CD4-positive, CD25-positive, alpha-beta regulatory T cell (primary cell): ENCODE measurements at regions not wholly inside any gene's neighbourhood (a gene's known extent, or its start where the extent isn't known, plus 50 kb on each side); places are given as distances from the start of the nearest gene placed in this dataset.

Experiments
- ATAC-seq, 2 donors: fragments of 150-1000 bp; cut with Tn5 transposase; one replicate each; pipeline ENCODE4 v1.10.0; 2021; ENCODE audit warnings: low read depth in 2 of 2, moderate number of reproducible peaks in 2 of 2, moderate library complexity in 1 of 2
- DNase-seq, 3 donors: peaks; one replicate each; pipeline versions ENCODE4 v3.0.0 to v3.0.0-alpha.2; 2012 to 2022; ENCODE audit warnings: mixed read lengths in 1 of 3
- H3K27ac ChIP-seq: one replicate; pipeline ENCODE4 v1.7.0; 2013; ENCODE audit warnings: mild to moderate bottlenecking, low read length; ENCODE audit not compliant: insufficient read depth, poor library complexity, severe bottlenecking
- H3K27me3 ChIP-seq: one replicate; pipeline ENCODE4 v1.7.0; 2013; ENCODE audit warnings: low read length; ENCODE audit not compliant: control insufficient read depth, insufficient read depth
- H3K36me3 ChIP-seq: one replicate; pipeline ENCODE4 v1.7.0; 2013; ENCODE audit warnings: mild to moderate bottlenecking, low read length, moderate library complexity; ENCODE audit not compliant: control insufficient read depth, insufficient read depth
- H3K4me1 ChIP-seq: 2 replicates; pipeline ENCODE4 v1.7.0; 2013; ENCODE audit warnings: mild to moderate bottlenecking, low read length; ENCODE audit not compliant: insufficient read depth, control insufficient read depth, poor library complexity, severe bottlenecking
- H3K4me3 ChIP-seq: one replicate; pipeline ENCODE4 v1.7.0; 2013; ENCODE audit warnings: low read depth, mild to moderate bottlenecking, low read length, moderate library complexity
- H3K9me3 ChIP-seq, 2 experiments: 1 replicate in 1 of 2; 2 replicates in 1 of 2; pipeline ENCODE4 v1.7.0; 2013; ENCODE audit warnings: low read length in 2 of 2, mild to moderate bottlenecking in 1 of 2, moderate library complexity in 1 of 2; ENCODE audit not compliant: control insufficient read depth in 2 of 2
- H3K27ac Mint-ChIP-seq, 3 donors: one replicate each; pipeline ENCODE4 v1.8.0; 2020 to 2022; ENCODE audit warnings: mild to moderate bottlenecking in 3 of 3, mixed read lengths in 3 of 3, moderate library complexity in 2 of 3
- H3K27me3 Mint-ChIP-seq: one replicate; pipeline ENCODE4 v1.8.0; 2022; ENCODE audit warnings: mild to moderate bottlenecking, mixed read lengths
- H3K36me3 Mint-ChIP-seq: one replicate; pipeline ENCODE4 v1.8.0; 2020; ENCODE audit warnings: mixed read lengths
- H3K4me1 Mint-ChIP-seq, 4 donors: one replicate each; pipeline ENCODE4 v1.8.0; 2020 to 2022; ENCODE audit warnings: mixed read lengths in 4 of 4, mild to moderate bottlenecking in 1 of 4
- H3K4me3 Mint-ChIP-seq, 4 donors: one replicate each; pipeline ENCODE4 v1.8.0; 2020 to 2022; ENCODE audit warnings: mild to moderate bottlenecking in 4 of 4, mixed read lengths in 4 of 4, moderate library complexity in 3 of 4
- H3K9me3 Mint-ChIP-seq, 7 donors: one replicate each; pipeline ENCODE4 v1.8.0; 2020 to 2022; ENCODE audit warnings: mixed read lengths in 7 of 7, mild to moderate bottlenecking in 3 of 7, moderate library complexity in 2 of 7

GRCh38 chr9:115717711-115718173 is 435.8 kb upstream of the PAPPA start:
- Mint-ChIP-seq H3K36me3 (no peaks in the 10 kb centered on the region), H3K4me3 (no peak overlapping the region), H3K27ac (no peak overlapping the region), H3K9me3 (peaks cover 0 to 13% (median 0%) of the 10 kb centered on the region in 7 donors), H3K4me1 (no peaks in the 10 kb centered on the region), H3K27me3 (no peaks in the 10 kb centered on the region)
- ATAC-seq (no peak), DNase-seq (no peak)
- Histone ChIP-seq H3K27me3 (no peaks in the 10 kb centered on the region), H3K9me3 (no peaks in the 10 kb centered on the region), H3K36me3 (no peaks in the 10 kb centered on the region), H3K27ac (no peak overlapping the region), H3K4me1 (no peaks in the 10 kb centered on the region), H3K4me3 (no peak overlapping the region)

- Histone ChIP-seq H3K27me3 (no peaks in the 10 kb centered on the region), H3K9me3 (no peaks in the 10 kb centered on the region), H3K36me3 (no peaks in the 10 kb centered on the region), H3K27ac (no peak overlapping the region), H3K4me1 (no peaks in the 10 kb centered on the region), H3K4me3 (no peak overlapping the region)
- Mint-ChIP-seq H3K4me1 (no peaks in the 10 kb centered on the region), H3K27ac (no peak overlapping the region), H3K4me3 (no peak overlapping the region), H3K9me3 (peaks cover 0 to 34% (median 4%) of the 10 kb centered on the region in 7 donors), H3K27me3 (no peaks in the 10 kb centered on the region), H3K36me3 (no peaks in the 10 kb centered on the region)
- DNase-seq (no peak), ATAC-seq (no peak)
Observed at GRCh38 chr9:115730396-115730795, 423.2 kb upstream of the PAPPA start.

- Mint-ChIP-seq H3K27ac (no peak overlapping the region), H3K4me3 (no peak overlapping the region), H3K4me1 (no peaks in the 10 kb centered on the region), H3K9me3 (peaks cover 0 to 33% (median 4%) of the 10 kb centered on the region in 7 donors), H3K27me3 (no peaks in the 10 kb centered on the region), H3K36me3 (no peaks in the 10 kb centered on the region)
- H3K4me1 ChIP-seq, result no peaks in the 10 kb centered on the region
- no peak for DNase-seq
- H3K9me3 ChIP-seq, result no peaks in the 10 kb centered on the region
- no peak overlapping the region for H3K4me3 ChIP-seq
- ATAC-seq, result no peak
- no peaks in the 10 kb centered on the region for H3K27me3 ChIP-seq
- no peaks in the 10 kb centered on the region for H3K36me3 ChIP-seq
- H3K27ac ChIP-seq, result no peak overlapping the region
Observed at GRCh38 chr9:115730845-115731244, 422.7 kb upstream of the PAPPA start.

- Mint-ChIP-seq H3K9me3 (peaks cover 0 to 7% (median 2%) of the 10 kb centered on the region in 7 donors), H3K4me3 (no peak overlapping the region), H3K27ac (no peak overlapping the region), H3K4me1 (no peaks in the 10 kb centered on the region), H3K36me3 (no peaks in the 10 kb centered on the region), H3K27me3 (no peaks in the 10 kb centered on the region)
- no peaks in the 10 kb centered on the region for H3K4me1 ChIP-seq
- no peak overlapping the region for H3K27ac ChIP-seq
- no peaks in the 10 kb centered on the region for H3K36me3 ChIP-seq
- H3K4me3 ChIP-seq, result no peak overlapping the region
- H3K27me3 ChIP-seq, result no peaks in the 10 kb centered on the region
- ATAC-seq (no peak), DNase-seq (no peak)
- H3K9me3 ChIP-seq, result no peaks in the 10 kb centered on the region
Observed at GRCh38 chr9:115733318-115734110, 420.1 kb upstream of the PAPPA start.

GRCh38 chr9:115739096-115739875 is 414.3 kb upstream of the PAPPA start:
- Mint-ChIP-seq H3K4me3 (no peak overlapping the region), H3K27me3 (no peaks in the 10 kb centered on the region), H3K4me1 (no peaks in the 10 kb centered on the region), H3K9me3 (peaks cover 0 to 3% (median 0%) of the 10 kb centered on the region in 7 donors), H3K27ac (no peak overlapping the region), H3K36me3 (no peaks in the 10 kb centered on the region)
- Histone ChIP-seq H3K9me3 (no peaks in the 10 kb centered on the region), H3K4me3 (no peak overlapping the region), H3K27ac (no peak overlapping the region), H3K27me3 (no peaks in the 10 kb centered on the region), H3K36me3 (no peaks in the 10 kb centered on the region), H3K4me1 (no peaks in the 10 kb centered on the region)
- ATAC-seq (no peak), DNase-seq (no peak)

GRCh38 chr9:115740986-115741385 is 412.6 kb upstream of the PAPPA start:
- no peak for DNase-seq
- Histone ChIP-seq H3K27ac (no peak overlapping the region), H3K4me1 (no peaks in the 10 kb centered on the region), H3K36me3 (no peaks in the 10 kb centered on the region), H3K27me3 (no peaks in the 10 kb centered on the region), H3K4me3 (no peak overlapping the region), H3K9me3 (no peaks in the 10 kb centered on the region)
- Mint-ChIP-seq H3K4me1 (no peaks in the 10 kb centered on the region), H3K4me3 (no peak overlapping the region), H3K27me3 (no peaks in the 10 kb centered on the region), H3K36me3 (no peaks in the 10 kb centered on the region), H3K27ac (no peak overlapping the region), H3K9me3 (peaks cover 0 to 2% (median 0%) of the 10 kb centered on the region in 7 donors)
- no peak for ATAC-seq

GRCh38 chr9:115743709-115744605 is 409.6 kb upstream of the PAPPA start:
- no peak overlapping the region for H3K4me3 ChIP-seq
- ATAC-seq (no peak), DNase-seq (no peak)
- H3K27ac Mint-ChIP-seq, result no peak overlapping the region
- H3K27me3 ChIP-seq, result no peaks in the 10 kb centered on the region
- H3K27me3 Mint-ChIP-seq, result no peaks in the 10 kb centered on the region
- H3K4me3 Mint-ChIP-seq, result no peak overlapping the region
- no peaks in the 10 kb centered on the region for H3K36me3 ChIP-seq
- H3K36me3 Mint-ChIP-seq, result no peaks in the 10 kb centered on the region
- H3K4me1 ChIP-seq, result no peaks in the 10 kb centered on the region
- H3K27ac ChIP-seq, result no peak overlapping the region
- peaks cover 0 to 2% (median 0%) of the 10 kb centered on the region in 7 donors for H3K9me3 Mint-ChIP-seq
- no peaks in the 10 kb centered on the region for H3K4me1 Mint-ChIP-seq
- no peaks in the 10 kb centered on the region for H3K9me3 ChIP-seq
